ENCODE measurements at regions not wholly inside any gene's neighbourhood (a gene's known extent, or its start where the extent isn't known, plus 50 kb on each side); places are given as distances from the start of the nearest gene placed in this dataset.
"Not testable (repeated sequence)": the region's sequence is repeated elsewhere in the genome, so short reads cannot be mapped to it uniquely, and the experiment has no call there.

- no peak for DNase-seq
These were observed 56.1 kb upstream of the TMEM132D start for GRCh38 chr12:129959889-129960288.

GRCh38 chr12:129961091-129961490, 57.3 kb upstream of the TMEM132D start:
- DNase-seq = no peak

GRCh38 chr12:129961856-129962255, 58.0 kb upstream of the TMEM132D start:
- DNase-seq = no peak

GRCh38 chr12:129964300-129964699, 60.5 kb upstream of the TMEM132D start:
- no peak for DNase-seq

GRCh38 chr12:129964826-129965457, 61.1 kb upstream of the TMEM132D start:
- no peak for DNase-seq

- no peak for DNase-seq
These were observed 62.5 kb upstream of the TMEM132D start for GRCh38 chr12:129966146-129966995.

- DNase-seq = no peak
These were observed 67.9 kb upstream of the TMEM132D start for GRCh38 chr12:129971721-129972120.

- DNase-seq = no peak
These were observed 69.6 kb upstream of the TMEM132D start for GRCh38 chr12:129973236-129973961.

GRCh38 chr12:129984106-129984505, 80.3 kb upstream of the TMEM132D start:
- DNase-seq = no peak

GRCh38 chr12:129987841-129988240, 84.0 kb upstream of the TMEM132D start:
- no peak for DNase-seq

GRCh38 chr12:129994634-129995033, 90.8 kb upstream of the TMEM132D start:
- no peak for DNase-seq

GRCh38 chr12:129997239-129997638, 93.4 kb upstream of the TMEM132D start:
- DNase-seq = no peak

GRCh38 chr12:130004310-130004877, 100.6 kb upstream of the TMEM132D start:
- not testable (repeated sequence) for DNase-seq

- no peak for DNase-seq
These were observed 103.9 kb upstream of the TMEM132D start for GRCh38 chr12:130007771-130008170.

- no peak for DNase-seq
These were observed 104.4 kb upstream of the TMEM132D start for GRCh38 chr12:130008241-130008640.

- no peak for DNase-seq
These were observed 106.1 kb upstream of the TMEM132D start for GRCh38 chr12:130009961-130010360.

GRCh38 chr12:130011611-130012385, 108.0 kb upstream of the TMEM132D start:
- no peak for DNase-seq

GRCh38 chr12:130013771-130014484, 110.1 kb upstream of the TMEM132D start:
- no peak for DNase-seq

- no peak for DNase-seq
These were observed 110.6 kb upstream of the TMEM132D start for GRCh38 chr12:130014485-130014807.

GRCh38 chr12:130016194-130016593, 112.4 kb upstream of the TMEM132D start:
- no peak for DNase-seq

- no peak for DNase-seq
These were observed 113.2 kb upstream of the TMEM132D start for GRCh38 chr12:130016986-130017385.

Measured in activated CD4-positive, alpha-beta T cell treated with anti-CD3 and anti-CD28 coated beads for 4 hours (primary cell).